C4-2B (cell line): ENCODE measurements at regions not wholly inside any gene's neighbourhood (a gene's known extent, or its start where the extent isn't known, plus 50 kb on each side); places are given as distances from the start of the nearest gene placed in this dataset.

Source experiments
- CTCF ChIP-seq: fragments of 450-650 bp; conservative IDR thresholded peaks from 2 replicates; pipeline ENCODE4 v1.5.1; 2017; ENCODE audit warnings: mild to moderate bottlenecking
- ZFX ChIP-seq: fragments of 450-650 bp; IDR thresholded peaks from 2 replicates; pipeline ENCODE4 v1.6.1; 2017

GRCh38 chr21:14677013-14677412 is 130.9 kb upstream of the SAMSN1 start:
- TF ChIP-seq CTCF = no peak
- no peak for TF ChIP-seq ZFX
